GM19463 (cell line): ENCODE measurements at regions not wholly inside any gene's neighbourhood (a gene's known extent, or its start where the extent isn't known, plus 50 kb on each side); places are given as distances from the start of the nearest gene placed in this dataset.
A peak's percentile ranks its signal among the peaks of the same experiment; 100 is the strongest.
"Not testable (repeated sequence)": the region's sequence is repeated elsewhere in the genome, so short reads cannot be mapped to it uniquely, and the experiment has no call there.

Source experiments
- ATAC-seq: cut with Tn5 transposase; IDR thresholded peaks from one replicate; pipeline ENCODE4 v1.9.1; 2021; ENCODE audit warnings: mild to moderate bottlenecking, moderate library complexity; ENCODE audit not compliant: unreplicated experiment

DNA sequence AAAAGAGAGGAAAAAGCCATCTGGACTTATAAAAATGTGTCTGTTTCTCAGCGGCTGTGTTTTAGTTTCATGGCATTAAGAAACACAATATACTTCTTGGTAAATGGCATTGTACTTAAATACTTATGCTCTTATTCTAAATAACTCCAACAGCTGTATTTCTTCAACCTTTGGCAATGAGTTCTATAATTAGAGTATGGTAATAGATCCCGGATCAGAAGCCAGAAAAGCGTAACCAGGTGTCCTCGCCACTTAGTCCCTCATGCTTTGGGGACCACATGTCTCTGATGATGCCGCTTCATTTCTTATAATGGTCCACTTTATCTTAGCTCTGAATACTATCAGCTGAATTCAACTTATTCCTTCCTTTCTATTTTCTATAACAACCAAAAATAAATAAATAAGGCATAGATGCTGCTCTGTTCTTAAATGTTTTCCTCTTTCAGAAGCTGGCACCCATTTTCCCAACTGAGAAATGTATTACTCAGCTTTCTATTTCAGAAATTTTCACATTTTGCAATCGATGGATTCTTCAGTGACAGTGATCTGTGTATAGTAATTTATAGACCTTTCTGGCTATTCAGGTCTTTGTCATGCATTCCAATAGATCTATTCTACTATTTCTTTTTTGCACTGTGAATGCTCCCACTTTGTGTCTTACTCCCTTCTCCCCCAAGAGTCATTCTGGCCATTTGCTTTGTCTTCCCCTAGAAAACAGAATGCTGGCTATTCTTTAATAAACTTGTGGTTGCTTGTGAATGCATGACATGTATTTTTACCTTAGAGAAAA, 87.6 kb upstream of the KBTBD8 start:
- no peak for ATAC-seq

GRCh38 chr3:66912306-66912705, 85.8 kb upstream of the KBTBD8 start:
- ATAC-seq: no peak

DNA sequence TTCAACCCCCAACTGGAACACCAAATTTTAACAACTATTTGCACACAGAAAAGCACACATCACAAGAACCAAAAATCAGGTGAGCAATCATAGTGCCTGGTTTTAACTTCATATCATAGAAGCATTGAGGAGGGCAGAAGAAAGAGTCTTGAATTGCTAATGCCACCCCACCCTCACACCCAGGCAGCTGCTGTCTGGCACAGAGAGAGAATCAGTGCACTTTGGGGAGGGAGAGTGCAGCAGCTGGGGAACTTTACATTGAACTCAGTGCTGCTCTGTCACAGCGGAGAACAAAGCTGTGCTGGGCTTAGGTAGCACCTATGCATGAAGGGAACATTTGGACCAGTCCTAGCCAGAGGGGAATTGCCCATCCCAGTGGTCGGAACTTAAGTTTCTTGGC, 76.0 kb upstream of the KBTBD8 start:
- ATAC-seq: no peak

- no peak for ATAC-seq
Measured at GRCh38 chr3:66923969-66924368, 74.1 kb upstream of the KBTBD8 start.

- ATAC-seq: no peak
Measured at GRCh38 chr3:66928252-66928651, 69.9 kb upstream of the KBTBD8 start.

- no peak for ATAC-seq
Measured at GRCh38 chr3:66931291-66931690, 66.8 kb upstream of the KBTBD8 start.

DNA sequence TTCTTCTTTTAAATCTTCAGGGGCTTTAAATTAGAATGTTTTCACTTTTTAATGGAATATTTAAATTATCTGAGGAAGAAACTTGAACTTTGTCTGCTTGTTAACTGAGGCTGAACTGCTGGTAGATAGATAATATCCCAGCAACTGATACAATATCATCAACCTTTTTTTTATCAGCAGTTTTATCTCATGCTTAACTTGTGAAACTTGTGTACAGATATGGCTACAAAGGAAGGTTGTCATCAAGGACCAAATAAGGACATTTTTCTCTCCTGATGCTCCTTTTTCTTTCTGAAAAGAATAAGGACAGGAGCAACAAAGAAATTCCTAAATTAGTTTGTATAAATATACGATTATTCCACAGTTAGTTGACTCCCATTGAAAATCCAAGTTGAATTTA, 66.4 kb upstream of the KBTBD8 start:
- no peak for ATAC-seq

GRCh38 chr3:66933233-66933632, 64.9 kb upstream of the KBTBD8 start:
- ATAC-seq: no peak

GRCh38 chr3:66934041-66934440, 64.1 kb upstream of the KBTBD8 start:
- ATAC-seq: no peak

GRCh38 chr3:66934725-66935124, 63.4 kb upstream of the KBTBD8 start:
- no peak for ATAC-seq

DNA sequence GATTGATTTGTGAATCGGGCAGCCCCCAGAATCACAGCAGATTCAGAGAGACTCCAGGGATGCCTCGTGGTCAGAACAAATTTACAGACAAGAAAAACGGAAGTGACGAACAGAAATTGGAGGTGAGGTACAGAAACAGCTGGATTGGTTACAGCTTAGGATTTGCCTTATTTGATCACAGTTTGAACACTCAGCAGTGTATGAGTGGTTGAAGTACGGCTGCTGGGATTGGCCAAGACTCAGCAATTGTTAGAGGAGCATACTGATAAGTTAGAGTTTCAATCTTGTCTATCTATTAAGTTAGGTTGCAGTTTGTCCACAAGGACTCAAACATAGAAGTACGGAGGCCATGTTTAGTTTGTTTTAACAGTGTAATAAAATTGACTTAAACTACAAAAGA, 61.1 kb upstream of the KBTBD8 start:
- ATAC-seq: not testable (repeated sequence)

DNA sequence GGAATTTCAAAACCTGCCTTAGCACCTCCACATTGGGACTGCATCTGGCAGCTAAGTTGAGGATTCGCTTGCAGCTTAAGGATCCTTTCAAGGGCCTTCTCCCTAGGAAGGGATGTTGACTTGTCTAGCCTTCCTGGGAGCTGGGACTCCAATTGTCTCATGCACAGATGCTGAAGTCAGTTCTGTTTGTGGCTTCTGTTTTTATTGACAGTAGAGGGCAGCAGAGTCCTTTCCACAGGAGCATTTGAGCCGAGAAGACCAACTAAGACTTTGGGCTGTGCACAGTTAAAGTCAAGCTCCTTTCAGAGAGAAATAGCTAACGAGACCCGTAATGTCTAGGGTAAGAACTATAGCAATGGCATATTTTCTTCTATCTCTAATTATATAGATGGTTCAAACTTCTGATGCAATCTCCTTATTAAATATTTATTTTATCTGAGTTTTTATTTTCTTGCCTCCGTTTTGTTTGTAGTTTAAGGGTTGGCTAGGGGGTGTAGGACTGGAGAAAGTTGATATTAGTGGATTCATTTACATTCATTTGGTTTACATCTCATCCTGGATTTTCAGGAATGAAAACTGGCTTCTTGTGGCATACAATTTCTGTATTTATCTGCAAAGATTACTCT, 59.7 kb upstream of the KBTBD8 start:
- peak; percentile 82 for ATAC-seq

GRCh38 chr3:66948041-66948440, 50.1 kb upstream of the KBTBD8 start:
- ATAC-seq: no peak
